ENCODE measurements at regions not wholly inside any gene's neighbourhood (a gene's known extent, or its start where the extent isn't known, plus 50 kb on each side); places are given as distances from the start of the nearest gene placed in this dataset.

- peak in 2 of 4 donors; percentile 41 to 55 for ATAC-seq
- TF ChIP-seq POLR2A (IDR thresholded peaks at IDR 0.05), result no peak
- no peak for TF ChIP-seq CTCF (IDR thresholded peaks at IDR 0.05)
- intact Hi-C loops (cut with DNase I), result loop anchor here in 2 of 10 donors (5.0 to 10.0 kb wide), 2 partner anchors 99 to 176 kb away; partner anchors contain the start of genes CASP3 (in 1 of the 2) and PRIMPOL (in 1 of the 2)
Measured at GRCh38 chr4:184548648-184549341, 74.4 kb upstream of the IRF2 start.

GRCh38 chr4:184548316-184548647, 73.9 kb upstream of the IRF2 start:
- Histone ChIP-seq H3K4me3 (peak overlapping the region in 2 of 12 donors; percentile 29), H3K27ac (peak overlapping the region in 1 of 12 donors; percentile 5), H3K27me3 (no peaks in the 10 kb centered on the region), H3K9me3 (no peaks in the 10 kb centered on the region), H3K36me3 (no peaks in the 10 kb centered on the region), H3K4me1 (peaks cover 0 to 4% (median 0%) of the 10 kb centered on the region in 12 donors)
- no peak for ATAC-seq
- DNase-seq, result no peak
- 53 to 68% (median 59%) methylated on average over 5 of the region's 5 CpGs for WGBS, 4 donors
- intact Hi-C loops (cut with DNase I), result loop anchor here in 2 of 10 donors (5.0 to 10.0 kb wide), 2 partner anchors 99 to 177 kb away; partner anchors contain the start of genes CASP3 (in 1 of the 2) and PRIMPOL (in 1 of the 2)
- TF ChIP-seq POLR2A (IDR thresholded peaks at IDR 0.05), result no peak
- no peak for TF ChIP-seq CTCF (IDR thresholded peaks at IDR 0.05)

More at GRCh38 chr4:184548648-184549341, 74.4 kb upstream of the IRF2 start:
- DNase-seq, result peak in 2 of 5 donors; percentile 27 to 40
- no peaks in the 10 kb centered on the region for H3K36me3 ChIP-seq
- peak overlapping the region in 2 of 12 donors; percentile 5 to 34 for H3K27ac ChIP-seq
- H3K27me3 ChIP-seq, result no peaks in the 10 kb centered on the region
- no peaks in the 10 kb centered on the region for H3K9me3 ChIP-seq
- WGBS, 4 donors, result 54 to 61% (median 60%) methylated on average over 20 of the region's 20 CpGs
- peak overlapping the region in 9 of 12 donors; percentile 1 to 36 (median 29) for H3K4me3 ChIP-seq
- H3K4me1 ChIP-seq, result peaks cover 0 to 4% (median 0%) of the 10 kb centered on the region in 12 donors

GRCh38 chr4:184544788-184545409, 70.5 kb upstream of the IRF2 start:
- ATAC-seq, result peak in 1 of 4 donors; percentile 34
- no peak for TF ChIP-seq POLR2A (IDR thresholded peaks at IDR 0.05)
- no peak for TF ChIP-seq CTCF (IDR thresholded peaks at IDR 0.05)

GRCh38 chr4:184541907-184542306, 67.6 kb upstream of the IRF2 start:
- 94 to 98% (median 96%) methylated on average over 5 of the region's 5 CpGs for WGBS, 4 donors
- Histone ChIP-seq H3K9me3 (no peaks in the 10 kb centered on the region), H3K4me1 (peaks cover 0 to 6% (median 0%) of the 10 kb centered on the region in 12 donors), H3K27me3 (no peaks in the 10 kb centered on the region), H3K27ac (no peak overlapping the region), H3K36me3 (no peaks in the 10 kb centered on the region), H3K4me3 (no peak overlapping the region)
- intact Hi-C loops (cut with DNase I), result loop anchor here in 3 of 10 donors (2.0 to 10.0 kb wide), 3 partner anchors 183 to 280 kb away; no protein-coding TSS in a partner anchor
- no peak for ATAC-seq
- DNase-seq, result no peak
- TF ChIP-seq POLR2A (IDR thresholded peaks at IDR 0.05), result no peak
- no peak for TF ChIP-seq CTCF (IDR thresholded peaks at IDR 0.05)

More at GRCh38 chr4:184544788-184545409, 70.5 kb upstream of the IRF2 start:
- no peak for DNase-seq
- Histone ChIP-seq H3K4me1 (peaks cover 0 to 4% (median 0%) of the 10 kb centered on the region in 12 donors), H3K4me3 (no peak overlapping the region), H3K9me3 (no peaks in the 10 kb centered on the region), H3K36me3 (no peaks in the 10 kb centered on the region), H3K27ac (no peak overlapping the region), H3K27me3 (no peaks in the 10 kb centered on the region)
- 49 to 68% (median 53%) methylated on average over 4 of the region's 4 CpGs for WGBS, 4 donors
- intact Hi-C loops (cut with DNase I), result loop anchor here in 3 of 10 donors (5.0 to 10.0 kb wide), 3 partner anchors 102 to 283 kb away; partner anchors contain the start of genes CASP3 (in 1 of the 3) and PRIMPOL (in 1 of the 3)
